Epithelial cell of esophagus (primary cell): ENCODE measurements at regions not wholly inside any gene's neighbourhood (a gene's known extent, or its start where the extent isn't known, plus 50 kb on each side); places are given as distances from the start of the nearest gene placed in this dataset.
"Not testable (repeated sequence)": the region's sequence is repeated elsewhere in the genome, so short reads cannot be mapped to it uniquely, and the experiment has no call there.

Experiments
- DNase-seq: peaks from one replicate; pipeline ENCODE4 v3.0.0; 2010; ENCODE audit warnings: low read depth
- H3K4me3 ChIP-seq: 2 replicates; pipeline ENCODE4 v1.5.1; 2011; ENCODE audit warnings: mild to moderate bottlenecking, low read length, control low read depth
- CTCF ChIP-seq: IDR thresholded peaks from 2 replicates; pipeline ENCODE4 v1.5.1; 2011; ENCODE audit warnings: low read depth, mild to moderate bottlenecking, low read length, control low read depth, inconsistent platforms; ENCODE audit not compliant: insufficient read depth; ENCODE audit errors: missing control alignments

GRCh38 chrX:500481-501010 is 113.8 kb upstream of the PPP2R3B start:
- no peak overlapping the region for H3K4me3 ChIP-seq
- DNase-seq, result no peak
- no peak for TF ChIP-seq CTCF

GRCh38 chrX:506341-506740 is 119.6 kb upstream of the PPP2R3B start:
- H3K4me3 ChIP-seq, result no peak overlapping the region
- DNase-seq, result no peak
- no peak for TF ChIP-seq CTCF

GRCh38 chrX:508163-508562 is 121.5 kb upstream of the PPP2R3B start:
- TF ChIP-seq CTCF, result no peak
- DNase-seq, result no peak

GRCh38 chrX:508821-509220 is 121.8 kb upstream of the SHOX start:
- DNase-seq, H3K4me3 ChIP-seq: not testable (repeated sequence)

More at GRCh38 chrX:508163-508562, 121.5 kb upstream of the PPP2R3B start:
- no peak overlapping the region for H3K4me3 ChIP-seq

- not testable (repeated sequence) for DNase-seq, H3K4me3 ChIP-seq
Measured at GRCh38 chrX:511089-511488, 119.5 kb upstream of the SHOX start.

- TF ChIP-seq CTCF, result no peak
- no peak for DNase-seq
- no peak overlapping the region for H3K4me3 ChIP-seq
Measured at GRCh38 chrX:518319-518718, 112.3 kb upstream of the SHOX start.

- TF ChIP-seq CTCF, result no peak
- DNase-seq, result no peak
- H3K4me3 ChIP-seq, result no peak overlapping the region
Measured at GRCh38 chrX:519741-520140, 110.8 kb upstream of the SHOX start.

GRCh38 chrX:522456-522855 is 108.1 kb upstream of the SHOX start:
- H3K4me3 ChIP-seq, result no peak overlapping the region
- DNase-seq, result no peak
- TF ChIP-seq CTCF, result no peak
